GM23338 (cell line): ENCODE measurements at regions not wholly inside any gene's neighbourhood (a gene's known extent, or its start where the extent isn't known, plus 50 kb on each side); places are given as distances from the start of the nearest gene placed in this dataset.

Experiments
- EZH2 ChIP-seq: fragments of 200-600 bp; sonication (generic); IDR thresholded peaks from one replicate; pipeline ENCODE4 v1.8.0; 2017; ENCODE audit warnings: antibody characterized with exemption, mild to moderate bottlenecking, low read depth; ENCODE audit not compliant: unreplicated experiment
- POLR2AphosphoS5 ChIP-seq: IDR thresholded peaks from 2 replicates; pipeline ENCODE4 v1.6.1; 2016; ENCODE audit warnings: antibody characterized with exemption, low read depth
- ZNF114 ChIP-seq: fragments of 250-450 bp; sonication (Bioruptor Pico); IDR thresholded peaks from 2 replicates; pipeline ENCODE4 v1.5.0; 2020; ENCODE audit warnings: mild to moderate bottlenecking, moderate library complexity
- TF ChIP-seq, protein P1 (sequence below): IDR thresholded peaks from 2 replicates; pipeline ENCODE4 v1.6.1; 2016; ENCODE audit warnings: antibody characterized with exemption
- TF ChIP-seq, protein P2 (sequence below), 2 experiments: fragments of 200-600 bp in 1 of 2; sonication (generic) in 1 of 2; conservative IDR thresholded peaks; 2 replicates each; pipeline versions ENCODE4 v1.5.1 to v1.6.1; 2016 to 2017; ENCODE audit warnings: antibody characterized with exemption in 2 of 2, low read depth in 2 of 2, mild to moderate bottlenecking in 2 of 2, moderate library complexity in 1 of 2
- TF ChIP-seq, protein P3 (sequence below): IDR thresholded peaks from one replicate; pipeline ENCODE4 v1.6.1; 2018; ENCODE audit warnings: antibody characterized with exemption; ENCODE audit not compliant: unreplicated experiment

DNA sequence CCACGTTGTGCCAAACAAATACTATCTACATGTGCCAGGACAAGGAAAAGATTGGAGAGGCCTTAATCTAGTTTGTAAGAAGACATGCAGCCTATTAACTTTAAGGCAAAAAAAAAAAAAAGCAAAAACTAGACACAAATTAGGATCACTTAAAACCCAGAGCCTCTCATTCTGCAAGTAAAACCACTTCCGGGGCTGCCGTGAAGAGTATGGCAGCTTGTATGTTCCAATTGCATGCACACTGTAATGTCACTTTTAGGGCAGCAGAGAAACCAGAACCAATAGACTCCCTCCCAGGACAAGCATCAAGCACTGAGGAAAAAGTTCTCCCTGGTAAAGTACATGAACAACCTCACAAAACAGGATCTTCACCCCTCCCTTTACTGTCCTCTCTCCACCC is 70.6 kb downstream of the RSL24D1 start:
- TF ChIP-seq, protein P1, sequence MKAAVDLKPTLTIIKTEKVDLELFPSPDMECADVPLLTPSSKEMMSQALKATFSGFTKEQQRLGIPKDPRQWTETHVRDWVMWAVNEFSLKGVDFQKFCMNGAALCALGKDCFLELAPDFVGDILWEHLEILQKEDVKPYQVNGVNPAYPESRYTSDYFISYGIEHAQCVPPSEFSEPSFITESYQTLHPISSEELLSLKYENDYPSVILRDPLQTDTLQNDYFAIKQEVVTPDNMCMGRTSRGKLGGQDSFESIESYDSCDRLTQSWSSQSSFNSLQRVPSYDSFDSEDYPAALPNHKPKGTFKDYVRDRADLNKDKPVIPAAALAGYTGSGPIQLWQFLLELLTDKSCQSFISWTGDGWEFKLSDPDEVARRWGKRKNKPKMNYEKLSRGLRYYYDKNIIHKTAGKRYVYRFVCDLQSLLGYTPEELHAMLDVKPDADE = no peak
- TF ChIP-seq ZNF114 (no peak), EZH2 (no peak), POLR2AphosphoS5 (no peak)
- TF ChIP-seq, protein P2, sequence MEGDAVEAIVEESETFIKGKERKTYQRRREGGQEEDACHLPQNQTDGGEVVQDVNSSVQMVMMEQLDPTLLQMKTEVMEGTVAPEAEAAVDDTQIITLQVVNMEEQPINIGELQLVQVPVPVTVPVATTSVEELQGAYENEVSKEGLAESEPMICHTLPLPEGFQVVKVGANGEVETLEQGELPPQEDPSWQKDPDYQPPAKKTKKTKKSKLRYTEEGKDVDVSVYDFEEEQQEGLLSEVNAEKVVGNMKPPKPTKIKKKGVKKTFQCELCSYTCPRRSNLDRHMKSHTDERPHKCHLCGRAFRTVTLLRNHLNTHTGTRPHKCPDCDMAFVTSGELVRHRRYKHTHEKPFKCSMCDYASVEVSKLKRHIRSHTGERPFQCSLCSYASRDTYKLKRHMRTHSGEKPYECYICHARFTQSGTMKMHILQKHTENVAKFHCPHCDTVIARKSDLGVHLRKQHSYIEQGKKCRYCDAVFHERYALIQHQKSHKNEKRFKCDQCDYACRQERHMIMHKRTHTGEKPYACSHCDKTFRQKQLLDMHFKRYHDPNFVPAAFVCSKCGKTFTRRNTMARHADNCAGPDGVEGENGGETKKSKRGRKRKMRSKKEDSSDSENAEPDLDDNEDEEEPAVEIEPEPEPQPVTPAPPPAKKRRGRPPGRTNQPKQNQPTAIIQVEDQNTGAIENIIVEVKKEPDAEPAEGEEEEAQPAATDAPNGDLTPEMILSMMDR (conservative IDR thresholded peaks at IDR 0.05; ENCODE audit: low read depth in 2 of 2) = no peak
- TF ChIP-seq, protein P3, sequence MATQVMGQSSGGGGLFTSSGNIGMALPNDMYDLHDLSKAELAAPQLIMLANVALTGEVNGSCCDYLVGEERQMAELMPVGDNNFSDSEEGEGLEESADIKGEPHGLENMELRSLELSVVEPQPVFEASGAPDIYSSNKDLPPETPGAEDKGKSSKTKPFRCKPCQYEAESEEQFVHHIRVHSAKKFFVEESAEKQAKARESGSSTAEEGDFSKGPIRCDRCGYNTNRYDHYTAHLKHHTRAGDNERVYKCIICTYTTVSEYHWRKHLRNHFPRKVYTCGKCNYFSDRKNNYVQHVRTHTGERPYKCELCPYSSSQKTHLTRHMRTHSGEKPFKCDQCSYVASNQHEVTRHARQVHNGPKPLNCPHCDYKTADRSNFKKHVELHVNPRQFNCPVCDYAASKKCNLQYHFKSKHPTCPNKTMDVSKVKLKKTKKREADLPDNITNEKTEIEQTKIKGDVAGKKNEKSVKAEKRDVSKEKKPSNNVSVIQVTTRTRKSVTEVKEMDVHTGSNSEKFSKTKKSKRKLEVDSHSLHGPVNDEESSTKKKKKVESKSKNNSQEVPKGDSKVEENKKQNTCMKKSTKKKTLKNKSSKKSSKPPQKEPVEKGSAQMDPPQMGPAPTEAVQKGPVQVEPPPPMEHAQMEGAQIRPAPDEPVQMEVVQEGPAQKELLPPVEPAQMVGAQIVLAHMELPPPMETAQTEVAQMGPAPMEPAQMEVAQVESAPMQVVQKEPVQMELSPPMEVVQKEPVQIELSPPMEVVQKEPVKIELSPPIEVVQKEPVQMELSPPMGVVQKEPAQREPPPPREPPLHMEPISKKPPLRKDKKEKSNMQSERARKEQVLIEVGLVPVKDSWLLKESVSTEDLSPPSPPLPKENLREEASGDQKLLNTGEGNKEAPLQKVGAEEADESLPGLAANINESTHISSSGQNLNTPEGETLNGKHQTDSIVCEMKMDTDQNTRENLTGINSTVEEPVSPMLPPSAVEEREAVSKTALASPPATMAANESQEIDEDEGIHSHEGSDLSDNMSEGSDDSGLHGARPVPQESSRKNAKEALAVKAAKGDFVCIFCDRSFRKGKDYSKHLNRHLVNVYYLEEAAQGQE = no peak
